ENCODE measurements at regions not wholly inside any gene's neighbourhood (a gene's known extent, or its start where the extent isn't known, plus 50 kb on each side); places are given as distances from the start of the nearest gene placed in this dataset.

DNA sequence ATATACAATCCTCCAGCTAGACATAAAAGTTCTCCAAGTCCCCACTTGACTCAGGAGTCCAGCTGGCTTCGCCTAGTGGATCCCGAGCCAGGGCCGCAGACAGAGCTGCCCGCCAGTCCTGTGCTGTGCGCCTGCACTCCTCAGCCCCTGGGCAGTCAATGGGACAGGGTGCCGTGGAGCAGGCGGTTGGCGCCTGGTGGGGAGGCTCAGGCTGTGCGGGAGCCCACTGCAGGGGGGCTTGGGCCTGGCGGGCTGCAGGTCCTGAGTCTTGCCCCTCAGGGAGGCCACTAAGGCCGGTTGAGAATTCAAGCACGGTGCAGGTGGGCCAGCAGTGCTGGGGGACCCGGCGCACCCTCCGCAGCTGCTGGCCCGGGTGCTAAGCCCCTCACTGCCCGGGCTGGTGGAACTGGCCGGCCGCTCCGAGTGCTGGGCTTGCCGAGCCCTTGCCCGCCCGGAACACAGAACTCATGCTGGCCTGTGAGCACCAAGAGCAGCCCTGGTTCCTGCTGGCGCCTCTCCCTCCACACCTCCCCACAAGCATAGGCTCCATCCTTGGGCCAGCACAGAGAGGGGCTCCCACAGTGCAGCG is 884.8 kb upstream of the LRRC4C start:
- Histone ChIP-seq H3K27ac (ENCODE audit: low read length) (no peak overlapping the region), H3K36me3 (ENCODE audit: control insufficient read depth, insufficient read depth, low read length) (no peaks in the 10 kb centered on the region), H3K4me1 (ENCODE audit: control insufficient read depth, insufficient read depth, low read length) (no peaks in the 10 kb centered on the region), H3K4me3 (ENCODE audit: low read length) (no peak overlapping the region), H3K9me3 (ENCODE audit: control insufficient read depth, insufficient read depth, low read length) (no peaks in the 10 kb centered on the region), H3K27me3 (ENCODE audit: control insufficient read depth, insufficient read depth, low read length) (no peaks in the 10 kb centered on the region)
- ATAC-seq (no peak), DNase-seq (no peak)
- no peaks in the 10 kb centered on the region for H3K27me3 Mint-ChIP-seq (ENCODE audit: low read depth in 2 of 2)
- no peaks in the 10 kb centered on the region for H3K4me1 Mint-ChIP-seq
- no peaks in the 10 kb centered on the region for H3K36me3 Mint-ChIP-seq
- intact Hi-C loops (cut with micrococcal nuclease) = no loop called here
- H3K4me3 Mint-ChIP-seq = no peak overlapping the region
- no peak overlapping the region for H3K27ac Mint-ChIP-seq
- 94% methylated on average over 25 of the region's 25 CpGs for WGBS (ENCODE audit: insufficient coverage)
- H3K9me3 Mint-ChIP-seq = peaks cover 9 to 13% of the 10 kb centered on the region in 2 donors
- TF ChIP-seq, protein P1, sequence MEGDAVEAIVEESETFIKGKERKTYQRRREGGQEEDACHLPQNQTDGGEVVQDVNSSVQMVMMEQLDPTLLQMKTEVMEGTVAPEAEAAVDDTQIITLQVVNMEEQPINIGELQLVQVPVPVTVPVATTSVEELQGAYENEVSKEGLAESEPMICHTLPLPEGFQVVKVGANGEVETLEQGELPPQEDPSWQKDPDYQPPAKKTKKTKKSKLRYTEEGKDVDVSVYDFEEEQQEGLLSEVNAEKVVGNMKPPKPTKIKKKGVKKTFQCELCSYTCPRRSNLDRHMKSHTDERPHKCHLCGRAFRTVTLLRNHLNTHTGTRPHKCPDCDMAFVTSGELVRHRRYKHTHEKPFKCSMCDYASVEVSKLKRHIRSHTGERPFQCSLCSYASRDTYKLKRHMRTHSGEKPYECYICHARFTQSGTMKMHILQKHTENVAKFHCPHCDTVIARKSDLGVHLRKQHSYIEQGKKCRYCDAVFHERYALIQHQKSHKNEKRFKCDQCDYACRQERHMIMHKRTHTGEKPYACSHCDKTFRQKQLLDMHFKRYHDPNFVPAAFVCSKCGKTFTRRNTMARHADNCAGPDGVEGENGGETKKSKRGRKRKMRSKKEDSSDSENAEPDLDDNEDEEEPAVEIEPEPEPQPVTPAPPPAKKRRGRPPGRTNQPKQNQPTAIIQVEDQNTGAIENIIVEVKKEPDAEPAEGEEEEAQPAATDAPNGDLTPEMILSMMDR (IDR thresholded peaks at IDR 0.05) = no peak

DNA sequence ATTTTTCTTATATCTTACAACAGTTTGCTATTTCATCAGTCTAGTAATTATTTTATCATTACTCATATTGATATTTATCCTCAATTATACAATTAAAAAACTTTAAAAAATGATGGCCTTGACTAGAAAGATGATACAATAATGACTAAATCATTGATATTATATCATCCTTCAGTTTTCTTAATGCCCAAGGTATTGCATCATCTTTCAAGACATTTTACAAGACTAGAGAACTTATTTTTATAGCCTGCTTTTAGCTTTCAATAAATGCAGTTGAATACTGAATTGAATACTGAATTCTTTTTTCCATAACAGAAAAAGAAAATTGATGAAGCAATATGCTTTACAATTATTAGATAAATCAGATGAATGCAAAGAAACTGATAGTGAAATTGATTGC is 886.5 kb upstream of the LRRC4C start:
- Histone ChIP-seq H3K9me3 (ENCODE audit: control insufficient read depth, insufficient read depth, low read length) (no peaks in the 10 kb centered on the region), H3K4me3 (ENCODE audit: low read length) (no peak overlapping the region), H3K27me3 (ENCODE audit: control insufficient read depth, insufficient read depth, low read length) (no peaks in the 10 kb centered on the region), H3K4me1 (ENCODE audit: control insufficient read depth, insufficient read depth, low read length) (no peaks in the 10 kb centered on the region), H3K36me3 (ENCODE audit: control insufficient read depth, insufficient read depth, low read length) (no peaks in the 10 kb centered on the region), H3K27ac (ENCODE audit: low read length) (no peak overlapping the region)
- Mint-ChIP-seq H3K4me1 (no peaks in the 10 kb centered on the region), H3K4me3 (no peak overlapping the region), H3K9me3 (peaks cover 6 to 11% of the 10 kb centered on the region in 2 donors), H3K27ac (no peak overlapping the region), H3K36me3 (no peaks in the 10 kb centered on the region), H3K27me3 (ENCODE audit: low read depth in 2 of 2) (no peaks in the 10 kb centered on the region)
- ATAC-seq (no peak), DNase-seq (no peak)
- intact Hi-C loops (cut with micrococcal nuclease) = no loop called here
- TF ChIP-seq, protein P1 (IDR thresholded peaks at IDR 0.05) = no peak

DNA sequence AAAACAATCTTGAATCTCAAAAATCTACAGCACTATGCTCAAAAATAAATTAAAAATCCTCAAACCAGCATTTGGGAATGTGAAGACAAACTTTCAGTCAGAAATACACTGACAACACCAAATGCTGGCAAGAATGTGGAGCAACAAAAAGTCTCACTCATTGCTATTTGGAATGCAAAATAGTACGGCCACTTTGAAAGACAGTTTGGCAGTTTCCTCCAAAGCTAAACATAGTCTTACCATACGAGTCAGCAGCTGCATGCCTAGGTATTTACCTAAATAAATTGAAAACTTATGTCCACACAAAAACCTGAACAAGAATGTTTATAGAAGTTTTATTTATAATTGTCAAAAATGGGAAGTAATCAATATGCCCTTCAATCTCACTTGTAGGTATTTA is 904.2 kb upstream of the LRRC4C start:
- TF ChIP-seq, protein P1 (IDR thresholded peaks at IDR 0.05) = no peak
- H3K4me1 Mint-ChIP-seq = no peaks in the 10 kb centered on the region
- H3K27me3 ChIP-seq (ENCODE audit: control insufficient read depth, insufficient read depth, low read length) = no peaks in the 10 kb centered on the region
- H3K27ac Mint-ChIP-seq = no peak overlapping the region
- H3K9me3 ChIP-seq (ENCODE audit: control insufficient read depth, insufficient read depth, low read length) = peaks cover 3% of the 10 kb centered on the region
- DNase-seq (no peak), ATAC-seq (no peak)
- no peaks in the 10 kb centered on the region for H3K4me1 ChIP-seq (ENCODE audit: control insufficient read depth, insufficient read depth, low read length)
- H3K27me3 Mint-ChIP-seq (ENCODE audit: low read depth in 2 of 2) = no peaks in the 10 kb centered on the region
- H3K36me3 Mint-ChIP-seq = peaks cover 7% of the 10 kb centered on the region
- WGBS (ENCODE audit: insufficient coverage) = 78% methylated on average over 1 of the region's 2 CpGs
- intact Hi-C loops (cut with micrococcal nuclease) = no loop called here
- no peaks in the 10 kb centered on the region for H3K36me3 ChIP-seq (ENCODE audit: control insufficient read depth, insufficient read depth, low read length)
- H3K9me3 Mint-ChIP-seq = peaks cover 19 to 23% of the 10 kb centered on the region in 2 donors
- no peak overlapping the region for H3K27ac ChIP-seq (ENCODE audit: low read length)
- H3K4me3 Mint-ChIP-seq = no peak overlapping the region
- no peak overlapping the region for H3K4me3 ChIP-seq (ENCODE audit: low read length)

DNA sequence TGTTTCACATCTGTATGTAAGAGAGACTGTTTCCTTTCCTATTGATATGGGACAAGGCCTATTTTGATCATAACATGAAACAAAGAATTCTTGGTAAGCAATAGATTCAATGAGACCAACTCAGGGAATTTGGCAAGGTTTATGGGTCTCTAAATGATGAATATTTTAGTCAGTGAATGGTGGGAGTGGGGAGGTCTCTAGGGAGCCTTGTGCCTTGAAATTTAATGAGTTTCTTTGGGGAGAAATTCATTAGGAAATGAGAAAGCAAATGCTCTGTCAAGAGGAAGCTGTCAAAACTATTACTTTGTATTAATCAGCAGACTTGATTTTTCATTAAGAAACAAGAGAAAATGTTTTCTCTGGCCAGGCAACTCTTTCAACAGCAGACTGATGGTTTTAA is 921.7 kb upstream of the API5 start:
- Histone ChIP-seq H3K27ac (ENCODE audit: low read length) (no peak overlapping the region), H3K9me3 (ENCODE audit: control insufficient read depth, insufficient read depth, low read length) (peaks cover 17% of the 10 kb centered on the region), H3K4me3 (ENCODE audit: low read length) (no peak overlapping the region), H3K27me3 (ENCODE audit: control insufficient read depth, insufficient read depth, low read length) (no peaks in the 10 kb centered on the region), H3K36me3 (ENCODE audit: control insufficient read depth, insufficient read depth, low read length) (no peaks in the 10 kb centered on the region), H3K4me1 (ENCODE audit: control insufficient read depth, insufficient read depth, low read length) (no peaks in the 10 kb centered on the region)
- Mint-ChIP-seq H3K9me3 (peaks cover 16 to 26% of the 10 kb centered on the region in 2 donors), H3K4me3 (no peak overlapping the region), H3K4me1 (no peaks in the 10 kb centered on the region), H3K36me3 (peaks cover under 1% of the 10 kb centered on the region), H3K27ac (no peak overlapping the region), H3K27me3 (ENCODE audit: low read depth in 2 of 2) (no peaks in the 10 kb centered on the region)
- TF ChIP-seq, protein P1 (IDR thresholded peaks at IDR 0.05) = no peak
- ATAC-seq (no peak), DNase-seq (no peak)
- intact Hi-C loops (cut with micrococcal nuclease) = no loop called here

Measured in natural killer cell (primary cell).